A673 (cell line): ENCODE measurements at regions not wholly inside any gene's neighbourhood (a gene's known extent, or its start where the extent isn't known, plus 50 kb on each side); places are given as distances from the start of the nearest gene placed in this dataset.

ENCODE experiments used
- BruUV-seq: library from RNA; stranded (reverse); fragments of 400-500 nt; replicated peaks from 2 replicates; lab custom pipeline; 2021; lab: Mats Ljungman, UMichigan
- CTCF ChIA-PET: fragments of 300-600 bp; sonication (Branson Sonifier 250); formaldehyde crosslinking; loops from one replicate; lab custom pipeline; 2022; ENCODE audit warnings: antibody characterized with exemption; lab: Charles Lee
- POLR2A ChIA-PET: fragments of 300-600 bp; sonication (Branson Sonifier 250); formaldehyde crosslinking; loops from one replicate; lab custom pipeline; 2022; ENCODE audit warnings: antibody characterized with exemption; ENCODE audit not compliant: low non-redundant PET; lab: Charles Lee
- DNase-seq: peaks from one replicate; pipeline ENCODE4 v3.0.0-alpha.2; 2015; ENCODE audit warnings: low spot score
- H3K27ac ChIP-seq: fragments of 200-600 bp; sonication (generic); 2 replicates; pipeline ENCODE4 v1.5.1; 2016; ENCODE audit warnings: mixed run types, low read depth, mild to moderate bottlenecking, mixed read lengths, antibody characterized with exemption, low read length; ENCODE audit not compliant: poor library complexity, severe bottlenecking
- H3K27me3 ChIP-seq: fragments of 200-600 bp; sonication (generic); replicated peaks from 2 replicates; pipeline ENCODE4 v1.6.1; 2017; ENCODE audit warnings: mixed run types, low read depth, mild to moderate bottlenecking, mixed read lengths, antibody characterized with exemption, low read length; ENCODE audit not compliant: insufficient read depth, poor library complexity
- H3K36me3 ChIP-seq: fragments of 200-600 bp; sonication (generic); 2 replicates; pipeline ENCODE4 v1.6.1; 2016; ENCODE audit warnings: mixed run types, mild to moderate bottlenecking, mixed read lengths, antibody characterized with exemption, low read length; ENCODE audit not compliant: insufficient read depth, poor library complexity, severe bottlenecking
- H3K4me1 ChIP-seq: fragments of 200-600 bp; sonication (generic); 2 replicates; pipeline ENCODE4 v1.6.1; 2017; ENCODE audit warnings: mixed run types, mild to moderate bottlenecking, mixed read lengths, antibody characterized with exemption, low read length; ENCODE audit not compliant: insufficient read depth, poor library complexity, severe bottlenecking
- H3K4me3 ChIP-seq: fragments of 200-600 bp; sonication (generic); 2 replicates; pipeline ENCODE4 v1.5.1; 2016; ENCODE audit warnings: low read depth, mixed run types, mild to moderate bottlenecking, mixed read lengths, low read length; ENCODE audit not compliant: poor library complexity, severe bottlenecking
- H3K9me3 ChIP-seq: fragments of 200-600 bp; sonication (generic); 2 replicates; pipeline ENCODE4 v1.6.1; 2016; ENCODE audit warnings: mixed run types, low read depth, mild to moderate bottlenecking, mixed read lengths, antibody characterized with exemption, low read length; ENCODE audit not compliant: poor library complexity, severe bottlenecking
- CTCF ChIP-seq: fragments of 300-800, 200-600 bp; sonication (generic); conservative IDR thresholded peaks from 2 replicates; pipeline ENCODE4 v1.5.1; 2017; ENCODE audit warnings: low read depth, mild to moderate bottlenecking, antibody characterized with exemption, low read length, moderate library complexity, mixed read lengths
- EZH2 ChIP-seq: fragments of 200-600 bp; sonication (generic); IDR thresholded peaks from 2 replicates; pipeline ENCODE4 v1.6.1; 2017; ENCODE audit warnings: borderline replicate concordance, low read depth, mild to moderate bottlenecking, mixed read lengths, antibody characterized with exemption, low read length; ENCODE audit not compliant: poor library complexity, severe bottlenecking
- intact Hi-C: fragments of 100-400 bp; cut with micrococcal nuclease; formaldehyde crosslinking; loops from one replicate; pipeline ENCODE4 v1.10.0; 2022; ENCODE audit not compliant: unreplicated experiment

GRCh38 chr6:23533311-23533710 is 592.7 kb upstream of the NRSN1 start:
- ChIA-PET CTCF (no interaction called here), POLR2A (no interaction called here)

GRCh38 chr6:23533944-23534343 is 592.1 kb upstream of the NRSN1 start:
- H3K27me3 ChIP-seq = no peaks in the 10 kb centered on the region
- H3K27ac ChIP-seq = no peak overlapping the region
- H3K36me3 ChIP-seq = no peaks in the 10 kb centered on the region
- no peaks in the 10 kb centered on the region for H3K9me3 ChIP-seq
- H3K4me3 ChIP-seq = no peak overlapping the region
- ChIA-PET CTCF (no interaction called here), POLR2A (no interaction called here)
- intact Hi-C loops = no loop called here
- DNase-seq = peak; percentile 5
- no peak for TF ChIP-seq EZH2
- TF ChIP-seq CTCF = no peak
- H3K4me1 ChIP-seq = peaks cover 11% of the 10 kb centered on the region
- BruUV-seq = no TSS peak

More at GRCh38 chr6:23533311-23533710, 592.7 kb upstream of the NRSN1 start:
- H3K4me3 ChIP-seq = no peak overlapping the region
- H3K4me1 ChIP-seq = peaks cover 11% of the 10 kb centered on the region
- no TSS peak for BruUV-seq
- no peak for TF ChIP-seq CTCF
- no peak for TF ChIP-seq EZH2
- H3K9me3 ChIP-seq = no peaks in the 10 kb centered on the region
- H3K27ac ChIP-seq = no peak overlapping the region
- no peaks in the 10 kb centered on the region for H3K27me3 ChIP-seq
- no peak for DNase-seq
- H3K36me3 ChIP-seq = no peaks in the 10 kb centered on the region
- intact Hi-C loops = no loop called here

- no TSS peak for BruUV-seq
- H3K27ac ChIP-seq = no peak overlapping the region
- TF ChIP-seq EZH2 = no peak
- no peak for TF ChIP-seq CTCF
- H3K27me3 ChIP-seq = no peaks in the 10 kb centered on the region
- POLR2A ChIA-PET = no interaction called here
- CTCF ChIA-PET = no interaction called here
- H3K4me1 ChIP-seq = peaks cover 11% of the 10 kb centered on the region
- H3K9me3 ChIP-seq = no peaks in the 10 kb centered on the region
- DNase-seq = no peak
- no peak overlapping the region for H3K4me3 ChIP-seq
- intact Hi-C loops = no loop called here
- H3K36me3 ChIP-seq = no peaks in the 10 kb centered on the region
Measured at GRCh38 chr6:23534351-23534750, 591.7 kb upstream of the NRSN1 start.
